ENCODE measurements at regions not wholly inside any gene's neighbourhood (a gene's known extent, or its start where the extent isn't known, plus 50 kb on each side); places are given as distances from the start of the nearest gene placed in this dataset.

DNA sequence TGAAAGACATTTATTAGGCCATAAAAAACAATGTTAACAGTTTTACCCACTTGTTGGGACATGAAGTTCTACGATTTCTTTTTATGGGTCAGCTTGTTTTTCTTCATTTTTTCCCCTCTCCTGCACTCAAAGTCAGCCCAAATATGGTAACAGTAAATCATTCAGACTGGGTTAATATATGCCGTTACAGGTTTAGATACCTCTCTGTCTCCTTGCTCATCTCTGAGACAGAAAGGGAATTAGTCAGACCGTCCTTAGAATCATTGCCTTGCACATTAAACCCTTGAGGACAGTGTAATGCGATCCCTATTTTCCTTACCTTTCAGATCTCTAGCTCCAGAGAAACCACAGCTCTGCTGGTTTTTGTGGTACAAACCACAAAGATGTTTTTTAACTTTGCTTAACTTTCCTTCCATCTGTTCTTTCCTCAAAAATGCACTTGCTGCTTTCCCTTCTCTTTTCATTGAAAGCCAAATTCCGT lies 613.3 kb downstream of the PLPP3 start (continued):
- TF ChIP-seq, protein P1, sequence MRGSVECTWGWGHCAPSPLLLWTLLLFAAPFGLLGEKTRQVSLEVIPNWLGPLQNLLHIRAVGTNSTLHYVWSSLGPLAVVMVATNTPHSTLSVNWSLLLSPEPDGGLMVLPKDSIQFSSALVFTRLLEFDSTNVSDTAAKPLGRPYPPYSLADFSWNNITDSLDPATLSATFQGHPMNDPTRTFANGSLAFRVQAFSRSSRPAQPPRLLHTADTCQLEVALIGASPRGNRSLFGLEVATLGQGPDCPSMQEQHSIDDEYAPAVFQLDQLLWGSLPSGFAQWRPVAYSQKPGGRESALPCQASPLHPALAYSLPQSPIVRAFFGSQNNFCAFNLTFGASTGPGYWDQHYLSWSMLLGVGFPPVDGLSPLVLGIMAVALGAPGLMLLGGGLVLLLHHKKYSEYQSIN (CRISPR knock-in tag; IDR thresholded peaks at IDR 0.05; ENCODE audit: borderline replicate concordance) = no peak
- TF ChIP-seq, protein P2, sequence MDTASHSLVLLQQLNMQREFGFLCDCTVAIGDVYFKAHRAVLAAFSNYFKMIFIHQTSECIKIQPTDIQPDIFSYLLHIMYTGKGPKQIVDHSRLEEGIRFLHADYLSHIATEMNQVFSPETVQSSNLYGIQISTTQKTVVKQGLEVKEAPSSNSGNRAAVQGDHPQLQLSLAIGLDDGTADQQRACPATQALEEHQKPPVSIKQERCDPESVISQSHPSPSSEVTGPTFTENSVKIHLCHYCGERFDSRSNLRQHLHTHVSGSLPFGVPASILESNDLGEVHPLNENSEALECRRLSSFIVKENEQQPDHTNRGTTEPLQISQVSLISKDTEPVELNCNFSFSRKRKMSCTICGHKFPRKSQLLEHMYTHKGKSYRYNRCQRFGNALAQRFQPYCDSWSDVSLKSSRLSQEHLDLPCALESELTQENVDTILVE (CRISPR knock-in tag; IDR thresholded peaks at IDR 0.05) = no peak
- TF ChIP-seq, protein P3, sequence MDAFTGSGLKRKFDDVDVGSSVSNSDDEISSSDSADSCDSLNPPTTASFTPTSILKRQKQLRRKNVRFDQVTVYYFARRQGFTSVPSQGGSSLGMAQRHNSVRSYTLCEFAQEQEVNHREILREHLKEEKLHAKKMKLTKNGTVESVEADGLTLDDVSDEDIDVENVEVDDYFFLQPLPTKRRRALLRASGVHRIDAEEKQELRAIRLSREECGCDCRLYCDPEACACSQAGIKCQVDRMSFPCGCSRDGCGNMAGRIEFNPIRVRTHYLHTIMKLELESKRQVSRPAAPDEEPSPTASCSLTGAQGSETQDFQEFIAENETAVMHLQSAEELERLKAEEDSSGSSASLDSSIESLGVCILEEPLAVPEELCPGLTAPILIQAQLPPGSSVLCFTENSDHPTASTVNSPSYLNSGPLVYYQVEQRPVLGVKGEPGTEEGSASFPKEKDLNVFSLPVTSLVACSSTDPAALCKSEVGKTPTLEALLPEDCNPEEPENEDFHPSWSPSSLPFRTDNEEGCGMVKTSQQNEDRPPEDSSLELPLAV (CRISPR knock-in tag; conservative IDR thresholded peaks at IDR 0.05; ENCODE audit: low read depth) = no peak
- TF ChIP-seq, protein P4, sequence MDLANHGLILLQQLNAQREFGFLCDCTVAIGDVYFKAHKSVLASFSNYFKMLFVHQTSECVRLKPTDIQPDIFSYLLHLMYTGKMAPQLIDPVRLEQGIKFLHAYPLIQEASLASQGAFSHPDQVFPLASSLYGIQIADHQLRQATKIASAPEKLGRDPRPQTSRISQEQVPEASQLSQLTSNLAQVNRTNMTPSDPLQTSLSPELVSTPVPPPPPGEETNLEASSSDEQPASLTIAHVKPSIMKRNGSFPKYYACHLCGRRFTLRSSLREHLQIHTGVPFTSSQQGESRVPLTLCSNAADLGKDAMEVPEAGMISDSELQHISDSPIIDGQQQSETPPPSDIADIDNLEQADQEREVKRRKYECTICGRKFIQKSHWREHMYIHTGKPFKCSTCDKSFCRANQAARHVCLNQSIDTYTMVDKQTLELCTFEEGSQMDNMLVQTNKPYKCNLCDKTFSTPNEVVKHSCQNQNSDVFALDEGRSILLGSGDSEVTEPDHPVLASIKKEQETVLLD (CRISPR knock-in tag; IDR thresholded peaks at IDR 0.05; ENCODE audit: low read depth) = no peak
- TF ChIP-seq BCL6 (CRISPR knock-in tag; IDR thresholded peaks at IDR 0.05) = no peak
- TF ChIP-seq ZMAT5 (CRISPR knock-in tag; IDR thresholded peaks at IDR 0.05; ENCODE audit: borderline replicate concordance, low read depth) = no peak
- no peak for TF ChIP-seq SPEN (CRISPR knock-in tag; IDR thresholded peaks at IDR 0.05; ENCODE audit: low read depth)
